KMS-11 (cell line): ENCODE measurements at regions not wholly inside any gene's neighbourhood (a gene's known extent, or its start where the extent isn't known, plus 50 kb on each side); places are given as distances from the start of the nearest gene placed in this dataset.

Source experiments
- H2AFZ ChIP-seq: fragments of 200-600 bp; sonication (generic); 2 replicates; pipeline ENCODE4 v1.6.1; 2016; ENCODE audit warnings: antibody characterized with exemption, mixed run types, low read depth
- H3K27ac ChIP-seq: fragments of 200-600 bp; sonication (generic); 2 replicates; pipeline ENCODE4 v1.6.1; 2016; ENCODE audit warnings: mild to moderate bottlenecking, mixed run types
- H3K27me3 ChIP-seq: fragments of 200-600 bp; sonication (generic); 2 replicates; pipeline ENCODE4 v1.6.1; 2017; ENCODE audit warnings: mild to moderate bottlenecking, low read depth, mixed run types, moderate library complexity; ENCODE audit not compliant: insufficient read depth
- H3K36me3 ChIP-seq: fragments of 200-600 bp; sonication (generic); 2 replicates; pipeline ENCODE4 v1.6.1; 2017; ENCODE audit warnings: mild to moderate bottlenecking, mixed run types; ENCODE audit not compliant: insufficient read depth
- H3K4me1 ChIP-seq: fragments of 200-600 bp; sonication (generic); 2 replicates; pipeline ENCODE4 v1.6.1; 2016; ENCODE audit warnings: mild to moderate bottlenecking, low read depth, mixed run types; ENCODE audit not compliant: poor library complexity, severe bottlenecking
- H3K4me2 ChIP-seq: fragments of 200-600 bp; sonication (generic); 2 replicates; pipeline ENCODE4 v1.7.0; 2016; ENCODE audit warnings: mild to moderate bottlenecking, mixed run types
- H3K4me3 ChIP-seq: fragments of 200-600 bp; sonication (generic); IDR thresholded peaks from 2 replicates; pipeline ENCODE4 v1.6.1; 2017; ENCODE audit warnings: low read depth, low read length, mixed read lengths; ENCODE audit not compliant: insufficient read depth
- H3K79me2 ChIP-seq: fragments of 200-600 bp; sonication (generic); 2 replicates; pipeline ENCODE4 v1.6.1; 2016; ENCODE audit warnings: low read depth, mixed run types; ENCODE audit not compliant: insufficient read depth
- H3K9ac ChIP-seq: fragments of 200-600 bp; sonication (generic); 2 replicates; pipeline ENCODE4 v1.6.1; 2016; ENCODE audit warnings: mild to moderate bottlenecking, mixed run types
- H4K20me1 ChIP-seq: fragments of 200-600 bp; sonication (generic); 2 replicates; pipeline ENCODE4 v1.6.1; 2016; ENCODE audit warnings: mild to moderate bottlenecking, mixed run types; ENCODE audit not compliant: insufficient read depth
- TF ChIP-seq, protein P1 (sequence below): fragments of 200-600 bp; sonication (generic); conservative IDR thresholded peaks from 2 replicates; pipeline ENCODE4 v1.6.1; 2017; ENCODE audit warnings: low read depth, mild to moderate bottlenecking, antibody characterized with exemption, low read length, moderate library complexity, mixed read lengths

DNA sequence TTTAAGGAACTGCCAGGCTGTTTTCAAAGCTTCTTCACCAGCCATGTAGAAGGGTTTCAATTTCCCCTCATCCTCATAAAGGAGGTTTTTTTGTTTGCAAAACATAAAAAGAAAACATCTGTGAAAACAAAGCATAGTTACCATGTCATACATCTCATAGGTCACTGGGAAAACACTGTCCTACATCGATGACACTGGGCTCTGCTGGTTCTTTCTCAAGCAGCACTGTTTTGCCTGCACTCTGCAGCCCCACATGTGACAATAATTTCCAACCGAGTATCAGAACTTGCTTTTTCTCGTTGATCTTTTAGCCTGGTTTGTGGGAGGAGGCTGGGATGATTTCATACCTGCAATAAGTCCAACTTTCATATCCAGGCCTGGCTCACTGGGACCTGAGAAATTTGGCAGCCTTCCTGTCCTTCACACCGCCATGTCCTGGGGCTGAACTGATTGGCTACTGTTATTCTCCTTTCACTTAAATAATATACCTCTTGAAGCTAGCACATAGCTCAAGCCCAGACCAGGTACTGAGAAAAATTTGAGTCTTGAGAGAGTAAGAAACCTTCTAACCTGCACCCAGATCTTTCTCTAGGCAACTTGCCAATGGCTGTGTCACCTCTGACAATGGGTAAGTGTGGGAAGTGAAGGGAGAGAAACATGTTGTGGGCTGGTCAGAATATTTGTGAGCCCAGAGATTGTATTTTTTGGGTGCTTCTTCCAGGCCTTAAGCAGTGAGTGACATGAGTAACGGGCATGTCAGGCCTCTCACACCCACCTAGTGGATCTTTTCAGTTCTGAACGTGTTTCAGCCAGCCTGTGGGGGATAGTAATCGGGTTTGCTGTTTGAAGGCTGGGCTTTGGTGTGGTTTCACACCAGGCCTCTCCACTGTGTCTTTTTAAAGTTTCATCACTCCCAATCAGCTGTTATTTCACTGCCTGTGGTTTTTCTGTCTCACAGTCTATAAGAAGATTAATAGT, 502.8 kb downstream of the NTRK2 start:
- H4K20me1 ChIP-seq: no peaks in the 10 kb centered on the region
- no peaks in the 10 kb centered on the region for H3K27me3 ChIP-seq
- peaks cover 16% of the 10 kb centered on the region for H3K4me1 ChIP-seq
- H3K4me3 ChIP-seq: no peak overlapping the region
- no peak overlapping the region for H3K27ac ChIP-seq
- H3K79me2 ChIP-seq: no peaks in the 10 kb centered on the region
- H3K4me2 ChIP-seq: peak overlapping the region; percentile 12; the same call in 1 of the 2 replicates
- TF ChIP-seq, protein P1, sequence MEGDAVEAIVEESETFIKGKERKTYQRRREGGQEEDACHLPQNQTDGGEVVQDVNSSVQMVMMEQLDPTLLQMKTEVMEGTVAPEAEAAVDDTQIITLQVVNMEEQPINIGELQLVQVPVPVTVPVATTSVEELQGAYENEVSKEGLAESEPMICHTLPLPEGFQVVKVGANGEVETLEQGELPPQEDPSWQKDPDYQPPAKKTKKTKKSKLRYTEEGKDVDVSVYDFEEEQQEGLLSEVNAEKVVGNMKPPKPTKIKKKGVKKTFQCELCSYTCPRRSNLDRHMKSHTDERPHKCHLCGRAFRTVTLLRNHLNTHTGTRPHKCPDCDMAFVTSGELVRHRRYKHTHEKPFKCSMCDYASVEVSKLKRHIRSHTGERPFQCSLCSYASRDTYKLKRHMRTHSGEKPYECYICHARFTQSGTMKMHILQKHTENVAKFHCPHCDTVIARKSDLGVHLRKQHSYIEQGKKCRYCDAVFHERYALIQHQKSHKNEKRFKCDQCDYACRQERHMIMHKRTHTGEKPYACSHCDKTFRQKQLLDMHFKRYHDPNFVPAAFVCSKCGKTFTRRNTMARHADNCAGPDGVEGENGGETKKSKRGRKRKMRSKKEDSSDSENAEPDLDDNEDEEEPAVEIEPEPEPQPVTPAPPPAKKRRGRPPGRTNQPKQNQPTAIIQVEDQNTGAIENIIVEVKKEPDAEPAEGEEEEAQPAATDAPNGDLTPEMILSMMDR: no peak
- H3K9ac ChIP-seq: no peak overlapping the region
- H3K36me3 ChIP-seq: no peaks in the 10 kb centered on the region
- peak overlapping the region; percentile 17; the same call in 1 of the 2 replicates for H2AFZ ChIP-seq

DNA sequence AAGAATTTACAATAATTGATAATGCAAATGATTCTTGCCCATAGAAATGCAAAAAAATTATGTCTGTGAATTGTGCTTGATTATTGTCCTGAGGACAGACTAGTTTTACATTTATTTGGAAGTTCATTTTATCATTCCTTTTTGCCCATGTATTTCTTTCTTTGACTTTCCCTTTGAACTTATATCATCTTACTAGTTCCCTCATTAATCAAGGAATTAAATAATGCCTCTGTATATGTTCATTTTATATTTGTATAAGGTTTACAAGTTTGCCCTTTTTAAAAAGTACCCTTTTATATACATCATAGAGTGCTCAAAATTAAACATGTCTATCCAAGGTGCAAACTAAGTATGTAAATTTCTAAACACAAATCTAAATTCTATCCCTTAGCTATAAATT, 501.6 kb downstream of the NTRK2 start:
- Histone ChIP-seq H3K9ac (no peak overlapping the region), H3K27me3 (no peaks in the 10 kb centered on the region), H2AFZ (no peak overlapping the region), H3K4me2 (no peak overlapping the region), H3K4me3 (no peak overlapping the region), H3K79me2 (no peaks in the 10 kb centered on the region), H3K36me3 (no peaks in the 10 kb centered on the region), H4K20me1 (no peaks in the 10 kb centered on the region), H3K4me1 (peaks cover 16% of the 10 kb centered on the region), H3K27ac (no peak overlapping the region)
- TF ChIP-seq, protein P1: no peak

DNA sequence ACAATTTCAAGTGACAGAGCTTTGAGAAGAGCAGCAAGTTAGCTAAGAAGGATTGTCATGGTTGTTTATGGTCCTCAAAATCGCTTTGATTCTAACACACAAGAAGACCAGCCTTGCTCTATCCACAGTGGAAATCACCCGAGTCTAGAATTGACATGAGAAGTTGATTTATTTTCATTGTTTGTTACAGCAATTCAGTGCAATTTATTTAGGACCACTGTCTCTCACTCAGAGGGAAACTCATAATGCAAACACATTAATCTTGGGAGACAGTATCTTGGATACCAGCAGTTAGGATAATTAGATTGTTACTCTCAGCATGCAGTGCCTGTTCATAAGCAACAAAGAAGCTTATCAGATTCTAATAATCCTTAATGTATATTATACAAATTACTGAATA, 498.9 kb downstream of the NTRK2 start:
- Histone ChIP-seq H3K36me3 (no peaks in the 10 kb centered on the region), H3K4me3 (no peak overlapping the region), H3K79me2 (no peaks in the 10 kb centered on the region), H3K27ac (no peak overlapping the region), H2AFZ (no peak overlapping the region), H3K4me1 (peaks cover 16% of the 10 kb centered on the region), H3K4me2 (no peak overlapping the region), H3K27me3 (no peaks in the 10 kb centered on the region), H4K20me1 (no peaks in the 10 kb centered on the region), H3K9ac (no peak overlapping the region)
- TF ChIP-seq, protein P1: no peak

DNA sequence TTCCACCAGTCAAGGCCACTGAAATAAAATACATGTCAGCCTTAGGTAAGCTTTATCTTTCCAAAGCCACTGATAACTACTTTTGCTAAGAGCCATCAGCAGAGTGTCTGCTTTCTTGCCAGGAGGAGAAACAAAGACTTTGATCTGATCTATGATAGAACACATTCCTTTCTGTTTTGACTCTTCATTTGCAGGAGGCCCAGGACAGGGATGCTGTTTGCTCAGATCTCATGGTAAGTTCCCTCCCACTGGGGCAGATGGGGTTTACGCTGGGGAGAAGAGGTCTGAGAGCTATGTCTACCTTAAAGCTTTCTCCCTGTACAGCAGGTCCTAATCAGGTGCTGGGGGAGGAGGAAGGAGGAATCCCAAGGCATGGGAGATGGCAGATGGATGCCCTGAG, 497.6 kb downstream of the NTRK2 start:
- Histone ChIP-seq H3K4me3 (no peak overlapping the region), H3K27ac (no peak overlapping the region), H4K20me1 (no peaks in the 10 kb centered on the region), H3K9ac (no peak overlapping the region), H3K4me2 (no peak overlapping the region), H3K27me3 (no peaks in the 10 kb centered on the region), H3K79me2 (no peaks in the 10 kb centered on the region), H3K36me3 (no peaks in the 10 kb centered on the region), H3K4me1 (peaks cover 4% of the 10 kb centered on the region), H2AFZ (no peak overlapping the region)
- TF ChIP-seq, protein P1: no peak
